Stimulated activated naive CD8-positive, alpha-beta T cell treated with anti-CD3 and anti-CD28 coated beads, Interleukin-15, Interleukin-2, amounts not matched to agents 100 ng/mL and 50 ng/mL, for 24 hours (primary cell): ENCODE measurements at regions not wholly inside any gene's neighbourhood (a gene's known extent, or its start where the extent isn't known, plus 50 kb on each side); places are given as distances from the start of the nearest gene placed in this dataset.

Experiments used
- H3K27ac Mint-ChIP-seq: one replicate; pipeline ENCODE4 v1.8.0; 2021; ENCODE audit warnings: mild to moderate bottlenecking, mixed read lengths
- H3K27me3 Mint-ChIP-seq: one replicate; pipeline ENCODE4 v1.8.0; 2021; ENCODE audit warnings: mixed read lengths
- H3K36me3 Mint-ChIP-seq: one replicate; pipeline ENCODE4 v1.8.0; 2021; ENCODE audit warnings: low read depth, mixed read lengths
- H3K4me1 Mint-ChIP-seq: one replicate; pipeline ENCODE4 v1.8.0; 2021; ENCODE audit warnings: low read depth, mixed read lengths
- H3K4me3 Mint-ChIP-seq: one replicate; pipeline ENCODE4 v1.8.0; 2021; ENCODE audit warnings: mild to moderate bottlenecking, mixed read lengths
- H3K9me3 Mint-ChIP-seq: one replicate; pipeline ENCODE4 v1.8.0; 2021; ENCODE audit warnings: mixed read lengths

- no peaks in the 10 kb centered on the region for H3K27me3 Mint-ChIP-seq
- H3K9me3 Mint-ChIP-seq: no peaks in the 10 kb centered on the region
- no peaks in the 10 kb centered on the region for H3K4me1 Mint-ChIP-seq
- H3K27ac Mint-ChIP-seq: no peak overlapping the region
- H3K36me3 Mint-ChIP-seq: no peaks in the 10 kb centered on the region
- H3K4me3 Mint-ChIP-seq: no peak overlapping the region
Measured at GRCh38 chr6:139868576-139868975, 494.1 kb upstream of the CITED2 start.

- no peaks in the 10 kb centered on the region for H3K27me3 Mint-ChIP-seq
- no peaks in the 10 kb centered on the region for H3K4me1 Mint-ChIP-seq
- H3K36me3 Mint-ChIP-seq: no peaks in the 10 kb centered on the region
- H3K27ac Mint-ChIP-seq: no peak overlapping the region
- H3K4me3 Mint-ChIP-seq: no peak overlapping the region
- H3K9me3 Mint-ChIP-seq: no peaks in the 10 kb centered on the region
Measured at GRCh38 chr6:139863964-139864363, 489.5 kb upstream of the CITED2 start.

GRCh38 chr6:139863346-139863745 lies 488.9 kb upstream of the CITED2 start:
- no peaks in the 10 kb centered on the region for H3K27me3 Mint-ChIP-seq
- no peak overlapping the region for H3K27ac Mint-ChIP-seq
- no peak overlapping the region for H3K4me3 Mint-ChIP-seq
- no peaks in the 10 kb centered on the region for H3K9me3 Mint-ChIP-seq
- no peaks in the 10 kb centered on the region for H3K4me1 Mint-ChIP-seq
- H3K36me3 Mint-ChIP-seq: no peaks in the 10 kb centered on the region

GRCh38 chr6:139862311-139862710 lies 487.9 kb upstream of the CITED2 start:
- Mint-ChIP-seq H3K4me3 (no peak overlapping the region), H3K36me3 (no peaks in the 10 kb centered on the region), H3K9me3 (no peaks in the 10 kb centered on the region), H3K27ac (no peak overlapping the region), H3K27me3 (no peaks in the 10 kb centered on the region), H3K4me1 (no peaks in the 10 kb centered on the region)

- Mint-ChIP-seq H3K27me3 (no peaks in the 10 kb centered on the region), H3K36me3 (no peaks in the 10 kb centered on the region), H3K27ac (no peak overlapping the region), H3K4me1 (no peaks in the 10 kb centered on the region), H3K9me3 (no peaks in the 10 kb centered on the region), H3K4me3 (no peak overlapping the region)
Measured at GRCh38 chr6:139860203-139860602, 485.8 kb upstream of the CITED2 start.

GRCh38 chr6:139858429-139858828 lies 484.0 kb upstream of the CITED2 start:
- Mint-ChIP-seq H3K27me3 (no peaks in the 10 kb centered on the region), H3K4me3 (no peak overlapping the region), H3K9me3 (no peaks in the 10 kb centered on the region), H3K27ac (no peak overlapping the region), H3K4me1 (no peaks in the 10 kb centered on the region), H3K36me3 (no peaks in the 10 kb centered on the region)

- no peak overlapping the region for H3K4me3 Mint-ChIP-seq
- no peaks in the 10 kb centered on the region for H3K27me3 Mint-ChIP-seq
- H3K9me3 Mint-ChIP-seq: no peaks in the 10 kb centered on the region
- H3K36me3 Mint-ChIP-seq: no peaks in the 10 kb centered on the region
- no peak overlapping the region for H3K27ac Mint-ChIP-seq
- no peaks in the 10 kb centered on the region for H3K4me1 Mint-ChIP-seq
Measured at GRCh38 chr6:139857143-139857542, 482.7 kb upstream of the CITED2 start.

- Mint-ChIP-seq H3K4me1 (no peaks in the 10 kb centered on the region), H3K27ac (no peak overlapping the region), H3K9me3 (no peaks in the 10 kb centered on the region), H3K36me3 (no peaks in the 10 kb centered on the region), H3K27me3 (no peaks in the 10 kb centered on the region), H3K4me3 (no peak overlapping the region)
Measured at GRCh38 chr6:139856562-139856961, 482.1 kb upstream of the CITED2 start.

GRCh38 chr6:139855671-139856311 lies 481.3 kb upstream of the CITED2 start:
- no peak overlapping the region for H3K4me3 Mint-ChIP-seq
- H3K36me3 Mint-ChIP-seq: no peaks in the 10 kb centered on the region
- no peaks in the 10 kb centered on the region for H3K27me3 Mint-ChIP-seq
- no peak overlapping the region for H3K27ac Mint-ChIP-seq
- H3K9me3 Mint-ChIP-seq: no peaks in the 10 kb centered on the region
- no peaks in the 10 kb centered on the region for H3K4me1 Mint-ChIP-seq

GRCh38 chr6:139853302-139853992 lies 479.0 kb upstream of the CITED2 start:
- Mint-ChIP-seq H3K27me3 (no peaks in the 10 kb centered on the region), H3K36me3 (no peaks in the 10 kb centered on the region), H3K4me3 (no peak overlapping the region), H3K9me3 (peaks cover 3% of the 10 kb centered on the region), H3K27ac (no peak overlapping the region), H3K4me1 (no peaks in the 10 kb centered on the region)

- Mint-ChIP-seq H3K4me3 (no peak overlapping the region), H3K27me3 (no peaks in the 10 kb centered on the region), H3K27ac (no peak overlapping the region), H3K36me3 (no peaks in the 10 kb centered on the region), H3K9me3 (peaks cover 3% of the 10 kb centered on the region), H3K4me1 (no peaks in the 10 kb centered on the region)
Measured at GRCh38 chr6:139852488-139853140, 478.2 kb upstream of the CITED2 start.

GRCh38 chr6:139852067-139852466 lies 477.6 kb upstream of the CITED2 start:
- no peak overlapping the region for H3K4me3 Mint-ChIP-seq
- H3K9me3 Mint-ChIP-seq: peaks cover 3% of the 10 kb centered on the region
- no peak overlapping the region for H3K27ac Mint-ChIP-seq
- H3K4me1 Mint-ChIP-seq: no peaks in the 10 kb centered on the region
- H3K27me3 Mint-ChIP-seq: no peaks in the 10 kb centered on the region
- no peaks in the 10 kb centered on the region for H3K36me3 Mint-ChIP-seq

- no peaks in the 10 kb centered on the region for H3K4me1 Mint-ChIP-seq
- H3K9me3 Mint-ChIP-seq: peaks cover 3% of the 10 kb centered on the region
- no peaks in the 10 kb centered on the region for H3K36me3 Mint-ChIP-seq
- H3K27ac Mint-ChIP-seq: no peak overlapping the region
- no peak overlapping the region for H3K4me3 Mint-ChIP-seq
- H3K27me3 Mint-ChIP-seq: no peaks in the 10 kb centered on the region
Measured at GRCh38 chr6:139851206-139851605, 476.8 kb upstream of the CITED2 start.

GRCh38 chr6:139850512-139850911 lies 476.1 kb upstream of the CITED2 start:
- no peak overlapping the region for H3K4me3 Mint-ChIP-seq
- H3K9me3 Mint-ChIP-seq: peaks cover 3% of the 10 kb centered on the region
- H3K36me3 Mint-ChIP-seq: no peaks in the 10 kb centered on the region
- H3K27ac Mint-ChIP-seq: no peak overlapping the region
- no peaks in the 10 kb centered on the region for H3K27me3 Mint-ChIP-seq
- no peaks in the 10 kb centered on the region for H3K4me1 Mint-ChIP-seq

GRCh38 chr6:139847457-139847813 lies 473.0 kb upstream of the CITED2 start:
- no peaks in the 10 kb centered on the region for H3K36me3 Mint-ChIP-seq
- H3K4me3 Mint-ChIP-seq: no peak overlapping the region
- H3K4me1 Mint-ChIP-seq: no peaks in the 10 kb centered on the region
- no peak overlapping the region for H3K27ac Mint-ChIP-seq
- H3K27me3 Mint-ChIP-seq: peaks cover 4% of the 10 kb centered on the region
- peaks cover 3% of the 10 kb centered on the region for H3K9me3 Mint-ChIP-seq
